ENCODE measurements at regions not wholly inside any gene's neighbourhood (a gene's known extent, or its start where the extent isn't known, plus 50 kb on each side); places are given as distances from the start of the nearest gene placed in this dataset.

GRCh38 chr5:174342696-174343095 lies 297.2 kb downstream of the NSG2 start:
- TF ChIP-seq EZH2 (IDR thresholded peaks at IDR 0.05; ENCODE audit: borderline replicate concordance) (no peak), CTCF (IDR thresholded peaks at IDR 0.05; ENCODE audit: poor library complexity) (no peak), EZH2phosphoT487 (IDR thresholded peaks at IDR 0.05; ENCODE audit: low read depth, severe bottlenecking, unreplicated experiment) (no peak)
